Activated CD4-positive, alpha-beta memory T cell treated with anti-CD3 and anti-CD28 coated beads, Interleukin-2, amount 10 ng/mL, durations not matched to agents 7 days and 5 days (primary cell): ENCODE measurements at regions not wholly inside any gene's neighbourhood (a gene's known extent, or its start where the extent isn't known, plus 50 kb on each side); places are given as distances from the start of the nearest gene placed in this dataset.

Source experiments
- CTCF ChIA-PET: fragments of 350-600 bp; sonication (Branson Sonifier 250); formaldehyde crosslinking; loops from one replicate; lab custom pipeline; 2021; ENCODE audit warnings: antibody characterized with exemption, inconsistent platforms; lab: Charles Lee
- POLR2A ChIA-PET: fragments of 350-600 bp; sonication (Branson Sonifier 250); formaldehyde crosslinking; loops from one replicate; lab custom pipeline; 2021; ENCODE audit warnings: antibody characterized with exemption; lab: Charles Lee
- DNase-seq: peaks from one replicate; pipeline ENCODE4 v3.0.0-alpha.2; 2020
- H3K27ac Mint-ChIP-seq: one replicate; pipeline ENCODE4 v1.8.0; 2021; ENCODE audit warnings: mild to moderate bottlenecking, mixed read lengths
- H3K27me3 Mint-ChIP-seq: one replicate; pipeline ENCODE4 v1.8.0; 2021; ENCODE audit warnings: mixed read lengths
- H3K36me3 Mint-ChIP-seq: one replicate; pipeline ENCODE4 v1.8.0; 2021; ENCODE audit warnings: low read depth, mixed read lengths
- H3K4me1 Mint-ChIP-seq: one replicate; pipeline ENCODE4 v1.8.0; 2021; ENCODE audit warnings: mixed read lengths
- H3K4me3 Mint-ChIP-seq: one replicate; pipeline ENCODE4 v1.8.0; 2021; ENCODE audit warnings: mild to moderate bottlenecking, mixed read lengths
- H3K9me3 Mint-ChIP-seq: one replicate; pipeline ENCODE4 v1.8.0; 2021; ENCODE audit warnings: mixed read lengths

DNA sequence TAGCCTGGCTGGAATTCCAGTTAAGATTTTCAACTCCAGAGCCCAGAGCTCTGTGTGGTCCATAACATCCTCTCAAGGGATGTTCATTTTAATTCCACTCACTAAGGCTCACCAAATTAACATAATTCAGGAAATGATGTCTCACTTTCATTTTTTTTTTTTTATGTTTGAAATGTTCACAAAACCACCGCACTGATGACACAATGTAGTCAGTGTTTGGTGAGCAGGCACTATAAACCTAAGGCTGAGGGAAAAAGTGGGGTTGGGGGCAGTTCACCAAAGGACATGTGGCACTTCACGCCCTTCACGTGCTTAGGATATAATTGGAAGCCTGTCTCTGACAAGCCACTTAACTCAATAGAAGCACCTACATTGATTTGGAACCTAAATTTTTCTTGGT lies 177.3 kb upstream of the CAMK1G start:
- no peaks in the 10 kb centered on the region for H3K36me3 Mint-ChIP-seq
- POLR2A ChIA-PET: no interaction called here
- H3K4me1 Mint-ChIP-seq: no peaks in the 10 kb centered on the region
- no peak for DNase-seq
- H3K4me3 Mint-ChIP-seq: no peak overlapping the region
- H3K27me3 Mint-ChIP-seq: peaks cover 29% of the 10 kb centered on the region
- CTCF ChIA-PET: no interaction called here
- no peak overlapping the region for H3K27ac Mint-ChIP-seq
- H3K9me3 Mint-ChIP-seq: no peaks in the 10 kb centered on the region

DNA sequence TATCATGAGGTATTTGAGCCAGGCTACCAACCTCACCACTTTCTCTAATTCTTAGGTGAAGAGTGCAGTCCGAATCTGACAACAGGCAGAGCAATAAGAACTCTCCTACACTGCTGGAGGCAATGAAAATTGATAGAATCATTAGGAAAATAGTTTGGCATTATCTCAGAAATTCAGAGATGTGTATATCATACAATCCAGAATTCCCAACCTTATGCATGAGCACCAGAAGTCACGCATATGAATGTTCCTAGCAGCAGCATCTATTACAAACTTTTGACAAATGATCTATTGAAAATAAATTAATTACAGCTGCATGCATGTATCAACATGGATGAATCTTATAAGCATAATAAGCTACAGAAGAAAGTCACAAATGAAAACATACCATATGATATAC lies 176.9 kb upstream of the CAMK1G start:
- Mint-ChIP-seq H3K36me3 (no peaks in the 10 kb centered on the region), H3K27ac (no peak overlapping the region), H3K4me1 (no peaks in the 10 kb centered on the region), H3K27me3 (peaks cover 33% of the 10 kb centered on the region), H3K4me3 (no peak overlapping the region), H3K9me3 (no peaks in the 10 kb centered on the region)
- POLR2A ChIA-PET: no interaction called here
- CTCF ChIA-PET: no interaction called here
- DNase-seq: no peak

DNA sequence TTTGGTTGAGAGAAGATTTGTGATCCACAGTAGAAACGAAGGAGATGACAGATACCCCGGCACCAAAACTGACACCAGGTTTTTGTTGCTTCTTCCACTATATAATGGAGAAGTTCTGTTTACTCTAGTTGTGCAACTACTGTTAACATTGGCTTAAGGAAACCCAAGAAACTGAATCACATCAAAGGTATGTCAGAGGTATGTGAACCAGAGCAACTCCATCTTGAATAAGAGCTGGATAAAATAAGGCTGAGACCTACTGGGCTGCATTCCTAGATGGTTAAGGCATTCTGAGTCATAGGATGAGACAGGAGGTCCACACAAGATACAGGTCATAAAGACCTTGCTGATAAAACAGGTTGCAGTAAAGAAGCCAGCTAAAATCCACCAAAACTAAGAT lies 173.7 kb upstream of the CAMK1G start:
- no peaks in the 10 kb centered on the region for H3K9me3 Mint-ChIP-seq
- no peak overlapping the region for H3K4me3 Mint-ChIP-seq
- POLR2A ChIA-PET: no interaction called here
- CTCF ChIA-PET: no interaction called here
- DNase-seq: no peak
- H3K4me1 Mint-ChIP-seq: no peaks in the 10 kb centered on the region
- no peak overlapping the region for H3K27ac Mint-ChIP-seq
- H3K27me3 Mint-ChIP-seq: peaks cover 49% of the 10 kb centered on the region
- H3K36me3 Mint-ChIP-seq: no peaks in the 10 kb centered on the region

DNA sequence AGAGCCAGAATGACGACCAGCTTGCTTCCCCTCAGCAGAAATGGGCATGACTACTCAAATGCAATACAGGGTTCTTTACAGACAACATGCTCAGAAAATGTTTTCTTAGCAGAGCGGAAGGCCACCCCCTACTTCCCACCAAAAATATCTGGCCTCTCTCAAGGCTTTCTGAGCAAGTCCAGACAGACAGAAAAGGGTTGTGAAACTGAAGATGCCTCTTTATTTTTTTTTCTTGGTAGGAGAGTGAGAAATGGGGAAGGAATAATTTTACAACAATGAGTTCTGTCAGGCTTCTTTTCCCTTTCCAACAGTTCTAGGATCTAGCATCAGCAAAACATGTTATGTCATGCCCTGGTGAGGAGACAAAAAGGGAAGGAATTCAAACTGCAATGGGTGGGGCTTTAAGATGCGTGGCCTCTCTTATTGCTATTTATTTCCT lies 172.0 kb upstream of the CAMK1G start:
- no peaks in the 10 kb centered on the region for H3K9me3 Mint-ChIP-seq
- ChIA-PET CTCF (no interaction called here), POLR2A (no interaction called here)
- no peak for DNase-seq
- no peak overlapping the region for H3K4me3 Mint-ChIP-seq
- H3K36me3 Mint-ChIP-seq: no peaks in the 10 kb centered on the region
- H3K27ac Mint-ChIP-seq: no peak overlapping the region
- H3K4me1 Mint-ChIP-seq: no peaks in the 10 kb centered on the region
- peaks cover 47% of the 10 kb centered on the region for H3K27me3 Mint-ChIP-seq

DNA sequence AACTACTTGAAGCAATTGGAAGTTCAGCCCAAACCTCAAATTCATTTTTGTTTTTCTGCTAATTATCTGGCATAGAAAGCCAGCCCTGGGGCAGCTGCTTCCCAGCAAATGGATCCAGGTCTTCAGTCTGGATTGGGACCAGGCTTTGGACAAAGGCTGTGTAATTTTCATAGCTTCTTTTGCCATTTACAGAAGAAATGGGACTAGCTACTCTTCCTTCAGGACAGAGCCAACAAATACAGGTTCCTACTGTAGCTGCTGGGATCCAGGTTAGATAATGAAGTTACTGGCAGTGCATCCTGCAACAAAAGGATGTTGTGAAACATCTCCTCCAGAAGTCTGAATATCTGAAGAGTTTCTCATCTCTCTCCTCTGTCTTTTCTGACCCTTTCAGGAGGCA lies 171.5 kb upstream of the CAMK1G start:
- Mint-ChIP-seq H3K9me3 (no peaks in the 10 kb centered on the region), H3K4me1 (no peaks in the 10 kb centered on the region), H3K36me3 (no peaks in the 10 kb centered on the region), H3K27me3 (peaks cover 46% of the 10 kb centered on the region), H3K27ac (no peak overlapping the region), H3K4me3 (no peak overlapping the region)
- CTCF ChIA-PET: no interaction called here
- POLR2A ChIA-PET: no interaction called here
- DNase-seq: no peak

DNA sequence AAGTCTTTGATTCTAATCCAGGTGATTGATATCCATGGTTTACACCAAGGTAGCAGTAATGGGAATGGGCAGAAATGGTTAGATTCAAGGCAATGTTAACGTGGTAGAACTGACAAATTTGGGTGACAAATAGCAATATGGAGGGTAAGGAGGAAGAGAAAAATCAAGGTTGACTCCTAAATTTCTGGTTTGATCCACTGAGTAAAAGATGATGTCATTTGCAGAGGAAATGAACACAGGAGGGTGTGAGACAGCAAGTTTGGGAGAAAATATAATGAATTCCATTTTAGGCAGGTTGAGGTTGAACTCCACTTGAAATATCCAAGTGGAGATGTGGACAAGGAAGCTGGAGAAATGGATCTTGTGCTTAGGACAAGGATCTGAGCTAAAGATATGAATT lies 170.9 kb upstream of the CAMK1G start:
- no peak for DNase-seq
- Mint-ChIP-seq H3K36me3 (no peaks in the 10 kb centered on the region), H3K27ac (no peak overlapping the region), H3K27me3 (peaks cover 46% of the 10 kb centered on the region), H3K9me3 (no peaks in the 10 kb centered on the region), H3K4me1 (no peaks in the 10 kb centered on the region), H3K4me3 (no peak overlapping the region)
- ChIA-PET POLR2A (no interaction called here), CTCF (no interaction called here)

DNA sequence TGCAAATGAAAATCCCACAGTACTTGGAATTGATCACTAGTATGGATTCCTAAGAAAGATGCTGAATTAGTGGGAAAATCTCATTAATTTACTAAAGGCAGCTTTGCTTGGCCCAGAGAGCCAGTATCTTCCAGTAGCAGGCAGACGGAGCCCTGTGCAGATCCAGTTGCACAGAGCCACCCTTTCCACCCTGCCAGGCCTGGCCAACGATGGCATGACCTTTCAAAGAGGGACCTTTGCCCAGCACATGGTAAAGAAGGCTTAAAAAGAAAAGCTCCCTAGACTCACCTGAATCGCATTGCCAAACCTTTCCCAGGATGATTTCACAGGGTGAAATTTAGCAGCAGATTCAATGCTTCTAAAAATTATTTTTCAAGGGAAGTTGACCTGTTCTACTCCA lies 170.5 kb upstream of the CAMK1G start:
- no peak overlapping the region for H3K4me3 Mint-ChIP-seq
- H3K4me1 Mint-ChIP-seq: no peaks in the 10 kb centered on the region
- no peak for DNase-seq
- ChIA-PET CTCF (no interaction called here), POLR2A (no interaction called here)
- peaks cover 45% of the 10 kb centered on the region for H3K27me3 Mint-ChIP-seq
- no peaks in the 10 kb centered on the region for H3K9me3 Mint-ChIP-seq
- H3K36me3 Mint-ChIP-seq: no peaks in the 10 kb centered on the region
- H3K27ac Mint-ChIP-seq: no peak overlapping the region

DNA sequence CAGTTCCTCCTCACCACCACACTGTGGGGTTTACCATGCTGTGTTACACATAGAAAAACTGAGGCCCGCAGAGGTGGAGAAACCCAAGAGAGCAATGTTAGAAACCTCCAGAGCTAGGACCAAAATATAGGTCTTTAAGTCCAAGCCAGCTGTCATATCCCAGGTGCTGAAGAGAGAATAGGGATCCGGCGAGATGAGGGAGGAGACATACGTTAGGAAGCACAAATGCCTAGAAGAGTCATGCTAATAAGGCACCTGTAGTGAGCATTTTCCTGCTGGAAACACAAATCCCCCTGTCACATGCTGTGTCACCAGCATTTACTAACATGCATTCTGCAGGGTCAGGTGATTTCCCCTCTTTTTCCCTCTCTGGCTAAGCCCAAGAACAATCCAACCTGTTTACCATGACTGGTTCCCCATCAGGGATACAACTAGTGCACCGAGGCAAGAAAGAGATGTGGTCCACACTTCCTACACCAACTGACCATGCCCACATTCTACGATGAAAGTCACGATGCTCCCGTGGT lies 168.6 kb upstream of the CAMK1G start:
- no peaks in the 10 kb centered on the region for H3K36me3 Mint-ChIP-seq
- H3K4me1 Mint-ChIP-seq: no peaks in the 10 kb centered on the region
- H3K4me3 Mint-ChIP-seq: no peak overlapping the region
- DNase-seq: no peak
- POLR2A ChIA-PET: no interaction called here
- CTCF ChIA-PET: no interaction called here
- no peak overlapping the region for H3K27ac Mint-ChIP-seq
- H3K9me3 Mint-ChIP-seq: no peaks in the 10 kb centered on the region
- H3K27me3 Mint-ChIP-seq: peaks cover 38% of the 10 kb centered on the region

DNA sequence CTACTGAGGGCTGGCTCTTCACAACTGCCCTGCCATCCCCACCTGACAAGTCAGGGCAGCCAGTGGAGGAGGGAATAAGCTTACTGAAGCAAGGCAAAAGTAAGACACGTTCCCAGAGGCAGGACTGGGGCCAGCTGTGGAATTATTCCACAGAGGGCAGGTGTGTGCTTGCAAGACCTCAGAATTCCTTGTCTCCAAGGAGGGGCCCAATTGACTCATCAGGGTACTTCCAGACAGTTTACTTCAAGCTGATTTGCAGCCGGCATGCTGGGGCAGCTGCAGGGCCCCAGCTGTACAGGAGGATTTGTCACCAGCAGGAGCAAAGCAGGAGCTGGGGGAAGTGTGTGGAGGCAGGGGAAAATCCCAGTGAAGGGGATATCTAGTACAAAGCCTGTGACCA lies 167.5 kb upstream of the CAMK1G start:
- CTCF ChIA-PET: no interaction called here
- Mint-ChIP-seq H3K27me3 (peaks cover 37% of the 10 kb centered on the region), H3K9me3 (no peaks in the 10 kb centered on the region)

DNA sequence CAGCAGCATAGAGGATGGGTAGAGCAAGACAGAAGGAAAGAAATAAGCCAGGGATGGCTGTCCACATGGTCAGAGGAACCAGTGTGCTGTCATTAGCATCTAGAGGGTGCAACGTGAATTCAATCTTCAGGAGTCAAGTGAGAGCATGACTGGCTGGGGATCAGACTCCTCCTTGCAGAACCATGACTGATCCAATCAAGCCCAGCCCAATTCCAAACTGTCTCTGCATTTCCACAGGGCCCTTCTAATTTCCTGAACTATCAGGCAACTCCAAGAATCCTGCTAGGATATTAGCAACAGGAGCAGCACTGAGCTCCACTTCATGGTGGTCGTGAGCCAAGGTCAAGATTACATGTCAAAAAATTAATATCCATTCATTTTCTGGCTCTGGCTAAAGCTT lies 166.8 kb upstream of the CAMK1G start:
- no peak overlapping the region for H3K27ac Mint-ChIP-seq
- no peak for DNase-seq
- CTCF ChIA-PET: no interaction called here

More for the DNA sequence above, 167.5 kb upstream of the CAMK1G start:
- Mint-ChIP-seq H3K4me1 (no peaks in the 10 kb centered on the region), H3K4me3 (no peak overlapping the region), H3K27ac (no peak overlapping the region), H3K36me3 (no peaks in the 10 kb centered on the region)
- no peak for DNase-seq
- POLR2A ChIA-PET: no interaction called here

DNA sequence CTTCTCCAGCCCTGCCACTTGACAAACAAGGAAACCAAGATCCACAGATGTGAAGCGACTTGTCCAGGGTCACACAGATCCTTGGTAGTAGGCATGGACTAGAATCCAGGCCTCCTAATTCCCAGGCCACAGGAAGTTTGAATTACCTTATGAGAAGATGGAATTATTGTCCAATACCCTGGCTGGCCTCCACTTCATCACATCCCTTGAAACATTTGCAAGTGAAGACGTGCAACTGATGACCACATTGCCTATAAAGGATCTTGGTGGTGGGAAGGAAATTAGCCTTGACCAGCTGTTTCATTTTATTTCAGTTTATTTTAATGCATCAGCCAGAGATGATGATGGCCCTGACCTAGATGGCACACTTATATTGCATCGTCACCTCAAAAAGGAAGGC lies 165.8 kb upstream of the CAMK1G start:
- H3K27ac Mint-ChIP-seq: no peak overlapping the region
- H3K4me3 Mint-ChIP-seq: no peak overlapping the region
- no peaks in the 10 kb centered on the region for H3K9me3 Mint-ChIP-seq
- ChIA-PET POLR2A (no interaction called here), CTCF (no interaction called here)
- H3K27me3 Mint-ChIP-seq: peaks cover 26% of the 10 kb centered on the region
- DNase-seq: no peak
- H3K4me1 Mint-ChIP-seq: no peaks in the 10 kb centered on the region
- no peaks in the 10 kb centered on the region for H3K36me3 Mint-ChIP-seq

More for the DNA sequence above, 166.8 kb upstream of the CAMK1G start:
- H3K9me3 Mint-ChIP-seq: no peaks in the 10 kb centered on the region
- H3K27me3 Mint-ChIP-seq: peaks cover 31% of the 10 kb centered on the region
- POLR2A ChIA-PET: no interaction called here
- no peaks in the 10 kb centered on the region for H3K36me3 Mint-ChIP-seq
- no peaks in the 10 kb centered on the region for H3K4me1 Mint-ChIP-seq
- no peak overlapping the region for H3K4me3 Mint-ChIP-seq

DNA sequence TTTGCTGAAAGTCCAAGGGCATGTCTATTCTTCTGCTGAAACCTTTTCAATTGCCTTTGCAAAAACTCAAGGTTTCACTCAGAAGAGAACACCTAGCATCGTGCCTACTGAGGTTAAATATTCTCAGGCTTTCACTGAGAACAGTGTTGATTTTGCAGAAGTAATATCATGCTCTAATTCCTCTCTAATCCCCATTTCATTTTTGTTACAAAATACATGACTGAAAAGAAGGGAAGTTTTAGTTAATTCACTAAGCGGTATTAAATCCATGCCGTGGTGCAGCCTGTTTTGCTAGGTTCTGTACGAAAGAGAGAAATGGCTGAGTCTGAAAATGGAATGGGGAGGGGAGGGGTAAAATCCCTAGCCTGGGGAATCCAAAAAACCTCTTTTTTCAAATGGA lies 163.2 kb upstream of the CAMK1G start:
- H3K36me3 Mint-ChIP-seq: no peaks in the 10 kb centered on the region
- no peaks in the 10 kb centered on the region for H3K9me3 Mint-ChIP-seq
- no peak overlapping the region for H3K27ac Mint-ChIP-seq
- CTCF ChIA-PET: no interaction called here
- POLR2A ChIA-PET: no interaction called here
- no peaks in the 10 kb centered on the region for H3K4me1 Mint-ChIP-seq
- no peak overlapping the region for H3K4me3 Mint-ChIP-seq
- no peak for DNase-seq
- H3K27me3 Mint-ChIP-seq: peaks cover 14% of the 10 kb centered on the region

DNA sequence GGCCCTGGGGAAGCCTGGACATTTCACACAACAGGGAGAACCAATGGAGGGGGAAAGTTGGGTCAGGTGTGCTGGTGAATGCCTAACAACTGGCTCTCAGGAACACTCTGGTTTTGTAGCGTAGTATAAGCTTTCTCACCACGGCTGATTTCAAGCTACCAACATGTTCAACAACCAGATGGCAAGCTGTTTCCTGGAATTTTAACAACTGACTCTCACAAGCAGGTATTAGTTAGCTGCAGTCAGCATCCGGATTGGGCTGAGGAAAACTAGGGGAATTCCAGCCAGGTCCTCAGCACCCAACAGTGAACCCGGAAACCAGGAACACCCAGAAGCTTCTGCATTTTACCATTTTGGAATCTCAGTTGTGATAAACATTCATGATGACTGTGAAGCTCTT lies 162.3 kb upstream of the CAMK1G start:
- Mint-ChIP-seq H3K36me3 (no peaks in the 10 kb centered on the region), H3K27ac (no peak overlapping the region), H3K4me3 (no peak overlapping the region), H3K4me1 (peaks cover 4% of the 10 kb centered on the region), H3K9me3 (no peaks in the 10 kb centered on the region), H3K27me3 (peaks cover 20% of the 10 kb centered on the region)
- no peak for DNase-seq
- CTCF ChIA-PET: no interaction called here
- POLR2A ChIA-PET: no interaction called here

DNA sequence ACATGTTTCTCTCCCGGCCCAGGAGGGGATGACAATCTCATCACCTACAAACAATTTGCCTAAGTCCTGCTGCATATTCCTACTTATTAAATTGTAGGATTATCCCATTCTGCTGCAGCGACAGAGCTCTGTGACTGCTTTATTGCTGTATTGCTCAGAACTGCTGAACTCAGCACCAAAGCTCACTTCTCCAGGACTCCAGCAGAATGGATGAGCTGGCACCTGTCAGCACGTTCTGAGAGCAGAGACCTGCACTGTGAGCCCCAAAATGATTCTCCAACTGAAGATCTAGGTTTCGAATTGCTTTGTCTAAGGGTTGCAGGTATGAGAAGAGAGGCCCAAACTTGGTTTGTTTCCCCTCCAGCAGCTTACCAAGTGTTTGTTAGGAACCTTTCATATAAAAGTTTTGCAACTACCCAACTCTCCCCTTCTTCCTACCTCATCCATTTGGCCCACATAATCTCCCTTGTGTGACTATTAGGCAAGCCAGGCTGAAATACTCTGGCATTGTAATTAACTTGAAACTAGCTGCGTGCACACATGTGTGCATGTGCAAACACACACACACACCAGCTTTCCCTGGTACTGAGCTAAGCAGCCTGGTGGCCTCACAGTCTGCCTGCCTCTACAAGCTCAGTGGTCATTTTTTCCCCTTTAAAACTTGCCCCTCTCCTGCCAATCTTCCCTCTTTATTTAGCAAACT lies 161.4 kb upstream of the CAMK1G start:
- H3K4me3 Mint-ChIP-seq: no peak overlapping the region
- H3K36me3 Mint-ChIP-seq: no peaks in the 10 kb centered on the region
- peaks cover 4% of the 10 kb centered on the region for H3K4me1 Mint-ChIP-seq
- no peaks in the 10 kb centered on the region for H3K9me3 Mint-ChIP-seq
- H3K27me3 Mint-ChIP-seq: peaks cover 20% of the 10 kb centered on the region
- POLR2A ChIA-PET: no interaction called here
- CTCF ChIA-PET: interaction anchor here (0.6 kb wide), 1 partner anchor 1400 kb away, joined by 4 read pairs; no protein-coding TSS in a partner anchor
- no peak overlapping the region for H3K27ac Mint-ChIP-seq
- DNase-seq: no peak
